Left ventricle myocardium inferior (tissue), 1 donor: ENCODE measurements at regions not wholly inside any gene's neighbourhood (a gene's known extent, or its start where the extent isn't known, plus 50 kb on each side); places are given as distances from the start of the nearest gene placed in this dataset.

Experiments
- DNase-seq: peaks from one replicate; pipeline ENCODE4 v3.0.0-alpha.2; 2020
- H3K27ac ChIP-seq: fragments of 200-600 bp; replicated peaks from 2 replicates; pipeline ENCODE4 v1.8.0; 2021
- H3K27me3 ChIP-seq: fragments of 200-600 bp; 2 replicates; pipeline ENCODE4 v1.8.0; 2021; ENCODE audit warnings: low read depth
- H3K36me3 ChIP-seq: fragments of 200-600 bp; 2 replicates; pipeline ENCODE4 v1.8.0; 2021
- H3K4me1 ChIP-seq: fragments of 200-600 bp; 2 replicates; pipeline ENCODE4 v1.8.0; 2021
- H3K4me3 ChIP-seq: fragments of 200-600 bp; 2 replicates; pipeline ENCODE4 v1.8.0; 2021; ENCODE audit warnings: mild to moderate bottlenecking, moderate library complexity
- H3K9me3 ChIP-seq: fragments of 200-600 bp; replicated peaks from 2 replicates; pipeline ENCODE4 v1.8.0; 2021
- CTCF ChIP-seq: fragments of 200-600 bp; IDR thresholded peaks from 2 replicates; pipeline ENCODE4 v1.8.0; 2021; ENCODE audit warnings: antibody characterized with exemption, mild to moderate bottlenecking, borderline replicate concordance
- intact Hi-C: fragments of 100-400 bp; cut with micrococcal nuclease; formaldehyde crosslinking; loops from one replicate; pipeline ENCODE4 v1.11.0; 2022
- donor health status: DM: no; HTN: yes; CAD: no; lungs with severe emphysema.

GRCh38 chr2:76564734-76565133 lies 854.0 kb upstream of the GCFC2 start:
- no peak overlapping the region for H3K4me3 ChIP-seq
- intact Hi-C loops = no loop called here
- TF ChIP-seq CTCF = no peak

GRCh38 chr2:76563730-76564129 lies 853.0 kb upstream of the GCFC2 start:
- Histone ChIP-seq H3K4me3 (no peak overlapping the region), H3K27me3 (no peaks in the 10 kb centered on the region), H3K36me3 (no peaks in the 10 kb centered on the region), H3K9me3 (no peaks in the 10 kb centered on the region), H3K27ac (no peak overlapping the region), H3K4me1 (no peaks in the 10 kb centered on the region)
- DNase-seq = no peak
- intact Hi-C loops = no loop called here
- no peak for TF ChIP-seq CTCF

More at GRCh38 chr2:76564734-76565133, 854.0 kb upstream of the GCFC2 start:
- Histone ChIP-seq H3K9me3 (no peaks in the 10 kb centered on the region), H3K27me3 (no peaks in the 10 kb centered on the region), H3K27ac (no peak overlapping the region), H3K4me1 (no peaks in the 10 kb centered on the region), H3K36me3 (no peaks in the 10 kb centered on the region)
- DNase-seq = no peak

- Histone ChIP-seq H3K36me3 (no peaks in the 10 kb centered on the region), H3K27me3 (no peaks in the 10 kb centered on the region), H3K4me3 (no peak overlapping the region), H3K9me3 (no peaks in the 10 kb centered on the region), H3K4me1 (no peaks in the 10 kb centered on the region), H3K27ac (no peak overlapping the region)
- intact Hi-C loops = no loop called here
- TF ChIP-seq CTCF = no peak
- DNase-seq = no peak
These were observed 847.4 kb upstream of the GCFC2 start for GRCh38 chr2:76558157-76558556.

- no peak for DNase-seq
- no peak for TF ChIP-seq CTCF
- Histone ChIP-seq H3K4me1 (no peaks in the 10 kb centered on the region), H3K27ac (no peak overlapping the region), H3K4me3 (no peak overlapping the region), H3K27me3 (no peaks in the 10 kb centered on the region), H3K36me3 (no peaks in the 10 kb centered on the region), H3K9me3 (no peaks in the 10 kb centered on the region)
- intact Hi-C loops = no loop called here
These were observed 845.3 kb upstream of the GCFC2 start for GRCh38 chr2:76556018-76556417.

GRCh38 chr2:76546207-76546606 lies 835.5 kb upstream of the GCFC2 start:
- H3K9me3 ChIP-seq = no peaks in the 10 kb centered on the region
- intact Hi-C loops = no loop called here
- no peak for DNase-seq
- H3K27ac ChIP-seq = no peak overlapping the region
- H3K36me3 ChIP-seq = no peaks in the 10 kb centered on the region
- no peak overlapping the region for H3K4me3 ChIP-seq
- no peaks in the 10 kb centered on the region for H3K27me3 ChIP-seq
- no peak for TF ChIP-seq CTCF
- H3K4me1 ChIP-seq = no peaks in the 10 kb centered on the region

GRCh38 chr2:76544901-76545300 lies 834.2 kb upstream of the GCFC2 start:
- Histone ChIP-seq H3K4me3 (no peak overlapping the region), H3K27ac (no peak overlapping the region), H3K9me3 (no peaks in the 10 kb centered on the region), H3K4me1 (no peaks in the 10 kb centered on the region), H3K36me3 (no peaks in the 10 kb centered on the region), H3K27me3 (no peaks in the 10 kb centered on the region)
- no peak for DNase-seq
- TF ChIP-seq CTCF = no peak
- intact Hi-C loops = no loop called here
